NCI-H128 (cell line): ENCODE measurements at regions not wholly inside any gene's neighbourhood (a gene's known extent, or its start where the extent isn't known, plus 50 kb on each side); places are given as distances from the start of the nearest gene placed in this dataset.
"Not testable (repeated sequence)": the region's sequence is repeated elsewhere in the genome, so short reads cannot be mapped to it uniquely, and the experiment has no call there.

Experiments
- DNase-seq: peaks from one replicate; lab custom pipeline; 2025; ENCODE audit not compliant: unreplicated experiment; lab: John Stamatoyannopoulos, UW

GRCh38 chr13:82115391-82115790 lies 1766.9 kb downstream of the SLITRK1 start:
- no peak for DNase-seq

GRCh38 chr13:82096256-82096655 lies 1755.3 kb upstream of the SPRY2 start:
- no peak for DNase-seq

- no peak for DNase-seq
Observed at GRCh38 chr13:82092312-82092711, 1751.4 kb upstream of the SPRY2 start.

- DNase-seq: no peak
Observed at GRCh38 chr13:82088781-82089180, 1747.9 kb upstream of the SPRY2 start.

- DNase-seq: no peak
Observed at GRCh38 chr13:82076496-82076895, 1735.6 kb upstream of the SPRY2 start.

GRCh38 chr13:82070416-82070815 lies 1729.5 kb upstream of the SPRY2 start:
- DNase-seq: no peak

GRCh38 chr13:82062772-82063171 lies 1721.8 kb upstream of the SPRY2 start:
- DNase-seq: no peak

GRCh38 chr13:82058364-82058763 lies 1717.4 kb upstream of the SPRY2 start:
- DNase-seq: no peak

GRCh38 chr13:82045316-82045715 lies 1704.4 kb upstream of the SPRY2 start:
- DNase-seq: not testable (repeated sequence)

- DNase-seq: no peak
Observed at GRCh38 chr13:82036602-82037001, 1695.7 kb upstream of the SPRY2 start.

- DNase-seq: no peak
Observed at GRCh38 chr13:82011355-82011754, 1670.4 kb upstream of the SPRY2 start.

GRCh38 chr13:82010780-82011179 lies 1669.9 kb upstream of the SPRY2 start:
- DNase-seq: no peak

- DNase-seq: no peak
Observed at GRCh38 chr13:82002710-82003109, 1661.8 kb upstream of the SPRY2 start.

GRCh38 chr13:81995316-81995715 lies 1654.4 kb upstream of the SPRY2 start:
- DNase-seq: no peak

GRCh38 chr13:81990652-81991051 lies 1649.7 kb upstream of the SPRY2 start:
- DNase-seq: no peak

- no peak for DNase-seq
Observed at GRCh38 chr13:81988567-81988966, 1647.6 kb upstream of the SPRY2 start.

GRCh38 chr13:81987677-81988357 lies 1646.9 kb upstream of the SPRY2 start:
- no peak for DNase-seq

- DNase-seq: no peak
Observed at GRCh38 chr13:81987159-81987558, 1646.2 kb upstream of the SPRY2 start.

GRCh38 chr13:81986308-81986707 lies 1645.4 kb upstream of the SPRY2 start:
- DNase-seq: no peak

GRCh38 chr13:81957121-81957520 lies 1616.2 kb upstream of the SPRY2 start:
- DNase-seq: no peak

- DNase-seq: no peak
Observed at GRCh38 chr13:81929988-81930387, 1589.1 kb upstream of the SPRY2 start.

GRCh38 chr13:81927347-81927746 lies 1586.4 kb upstream of the SPRY2 start:
- no peak for DNase-seq

GRCh38 chr13:81917810-81918209 lies 1576.9 kb upstream of the SPRY2 start:
- no peak for DNase-seq
